Esophagus mucosa (tissue), 1 donor: ENCODE measurements at regions not wholly inside any gene's neighbourhood (a gene's known extent, or its start where the extent isn't known, plus 50 kb on each side); places are given as distances from the start of the nearest gene placed in this dataset.
"Not testable (repeated sequence)": the region's sequence is repeated elsewhere in the genome, so short reads cannot be mapped to it uniquely, and the experiment has no call there.

Experiments used
- ATAC-seq: fragments of 200-7000 bp; cut with Tn5 transposase; one replicate; pipeline ENCODE4 v1.9.1; 2020
- donor health status: DM: yes; HTN: yes; CAD: no.

DNA sequence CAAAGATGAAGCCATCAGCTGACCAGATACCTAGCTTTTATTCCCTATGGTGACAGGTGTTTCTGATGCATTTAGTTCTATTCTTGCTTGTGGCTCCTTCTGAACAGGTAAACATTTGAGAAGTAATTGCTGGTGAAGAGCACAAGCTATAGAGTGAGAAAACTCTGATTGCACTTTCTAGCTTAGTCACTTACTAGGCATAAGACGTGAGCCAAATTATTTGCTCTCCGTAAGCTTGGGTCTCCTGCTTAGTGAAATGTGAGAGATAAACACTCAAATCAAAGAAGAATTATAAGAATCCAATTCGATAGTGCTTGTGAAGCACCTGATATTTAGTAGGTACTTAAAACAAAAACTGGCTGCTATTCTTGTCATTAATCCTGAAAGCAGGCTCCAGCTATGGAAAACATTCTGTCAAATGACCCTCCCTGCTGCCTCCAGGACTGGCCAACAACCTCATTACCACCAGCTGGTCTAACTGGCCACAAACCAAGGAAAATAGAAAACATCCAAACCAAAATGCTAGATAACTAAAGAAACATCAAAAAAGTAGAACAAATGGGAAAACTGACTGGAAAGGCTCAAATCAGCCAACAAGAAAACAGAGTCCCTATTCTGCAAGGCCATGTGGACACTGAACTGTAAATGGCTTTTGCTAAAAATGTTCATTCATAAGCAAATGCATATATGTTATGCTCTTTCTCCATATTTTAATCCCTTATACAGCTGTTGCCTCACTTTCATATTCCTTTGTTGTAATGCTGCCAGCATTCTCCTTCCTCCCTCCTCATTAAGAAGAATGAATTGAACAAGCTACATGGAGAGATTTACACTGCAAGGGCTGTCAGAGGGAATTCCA lies 616.1 kb downstream of the DTWD2 start:
- ATAC-seq: no peak

DNA sequence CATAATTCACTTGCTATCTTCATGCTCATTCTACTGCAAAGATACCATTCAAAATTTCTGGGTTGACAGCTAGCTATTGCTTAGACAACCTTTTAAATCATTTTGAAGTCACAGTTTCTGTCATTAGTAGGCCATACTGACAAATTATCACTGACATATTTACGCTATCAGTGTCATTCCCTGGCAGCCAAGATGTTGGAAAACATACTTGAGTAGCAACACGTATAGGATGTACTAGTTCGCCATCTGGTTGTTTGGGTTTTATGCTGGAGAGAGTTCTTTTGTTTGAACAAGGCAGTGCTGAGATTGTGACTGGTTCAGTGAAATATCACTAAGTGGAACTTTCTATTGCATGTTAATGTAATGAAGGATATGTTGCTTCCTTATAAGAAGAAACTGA lies 621.9 kb downstream of the DTWD2 start:
- ATAC-seq: no peak

DNA sequence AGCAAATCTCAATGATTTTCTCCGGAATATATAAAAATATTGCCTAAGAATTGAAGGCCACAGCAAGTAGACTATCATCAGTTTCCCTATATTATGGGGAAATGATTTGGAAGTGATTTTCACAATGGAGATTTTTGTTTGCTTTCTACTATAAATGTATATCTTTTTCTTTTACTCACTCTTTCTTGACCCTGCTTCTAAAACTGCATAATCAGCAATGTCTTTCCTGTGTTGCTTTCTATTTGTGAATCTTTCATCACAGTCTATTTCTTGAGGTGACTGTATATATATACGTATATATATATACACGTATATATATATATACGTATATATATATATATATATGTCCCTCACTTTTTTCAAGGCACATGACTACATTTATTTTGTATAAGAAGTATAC lies 622.6 kb downstream of the DTWD2 start:
- ATAC-seq: no peak

DNA sequence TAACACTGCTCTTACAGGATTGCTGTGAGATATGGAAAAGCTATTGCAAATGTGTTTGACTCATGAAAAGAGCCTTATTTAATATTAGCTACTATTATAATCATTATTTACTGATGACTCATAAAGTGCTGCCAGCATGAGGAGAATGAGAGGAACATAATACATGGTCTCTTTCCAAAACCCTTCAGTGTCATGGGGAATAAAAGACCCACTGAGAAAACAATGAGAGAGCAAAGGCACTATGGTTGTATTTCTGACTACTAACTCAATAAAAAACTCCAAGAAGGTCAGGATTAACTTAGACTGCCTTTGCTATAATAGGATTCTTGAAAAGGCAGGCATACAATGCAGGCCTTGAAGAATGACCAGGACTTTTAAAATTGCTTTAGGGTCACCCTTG lies 633.5 kb downstream of the DTWD2 start:
- ATAC-seq: no peak

DNA sequence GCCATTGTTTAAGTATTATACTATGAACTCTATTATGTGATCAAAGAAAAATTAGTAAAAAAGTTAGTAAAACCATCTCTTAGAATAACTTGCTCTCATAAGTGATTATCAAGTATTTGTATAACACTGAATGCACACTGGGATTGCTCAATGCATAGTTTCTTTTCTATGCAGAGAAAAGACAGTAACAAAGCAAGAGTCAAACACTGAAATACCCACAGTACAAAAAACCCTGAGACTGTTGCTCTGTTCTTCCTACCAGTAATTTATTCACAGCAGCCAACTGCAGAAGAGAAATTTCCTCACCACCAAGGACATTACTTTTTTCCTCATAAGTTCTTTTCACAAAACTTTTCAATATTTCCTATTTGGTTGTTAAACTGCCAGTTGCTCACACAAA lies 634.4 kb downstream of the DTWD2 start:
- ATAC-seq: no peak

DNA sequence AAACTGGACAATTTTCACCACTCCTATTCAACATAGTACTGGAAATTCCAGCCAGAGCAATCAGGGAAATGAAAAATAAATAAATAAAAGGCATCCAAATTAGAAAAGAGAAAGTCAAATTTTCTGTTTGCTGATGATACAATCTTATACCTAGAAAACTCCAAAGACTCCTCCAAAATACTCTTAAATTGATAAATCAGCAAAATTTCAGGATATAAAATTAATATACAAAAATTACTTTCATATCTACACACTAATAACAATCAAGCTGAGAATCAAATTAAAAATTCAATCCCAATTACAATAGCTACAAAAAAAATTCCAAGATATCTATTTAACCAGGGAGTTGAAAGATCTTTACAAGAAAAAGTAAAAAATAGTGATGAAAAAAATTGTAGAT lies 651.9 kb downstream of the DTWD2 start:
- no peak for ATAC-seq

DNA sequence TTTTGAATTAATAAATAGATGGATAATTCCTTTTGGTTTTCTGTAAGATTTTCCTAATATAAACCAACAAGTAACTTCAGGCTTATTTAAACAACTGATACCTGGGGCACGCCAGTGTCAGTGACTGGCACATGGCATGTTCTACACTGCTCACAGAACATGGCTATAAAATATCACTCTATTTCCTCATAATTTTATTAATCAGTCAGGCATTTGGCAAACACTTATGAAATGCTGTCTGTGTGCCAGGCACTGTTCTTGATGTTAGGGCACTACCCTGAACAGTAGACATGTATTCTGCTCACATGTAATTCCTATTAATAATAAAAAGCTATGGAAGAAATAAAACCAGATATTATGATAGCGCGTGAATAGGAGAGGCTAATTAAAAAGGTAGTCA lies 661.0 kb downstream of the DTWD2 start:
- no peak for ATAC-seq

DNA sequence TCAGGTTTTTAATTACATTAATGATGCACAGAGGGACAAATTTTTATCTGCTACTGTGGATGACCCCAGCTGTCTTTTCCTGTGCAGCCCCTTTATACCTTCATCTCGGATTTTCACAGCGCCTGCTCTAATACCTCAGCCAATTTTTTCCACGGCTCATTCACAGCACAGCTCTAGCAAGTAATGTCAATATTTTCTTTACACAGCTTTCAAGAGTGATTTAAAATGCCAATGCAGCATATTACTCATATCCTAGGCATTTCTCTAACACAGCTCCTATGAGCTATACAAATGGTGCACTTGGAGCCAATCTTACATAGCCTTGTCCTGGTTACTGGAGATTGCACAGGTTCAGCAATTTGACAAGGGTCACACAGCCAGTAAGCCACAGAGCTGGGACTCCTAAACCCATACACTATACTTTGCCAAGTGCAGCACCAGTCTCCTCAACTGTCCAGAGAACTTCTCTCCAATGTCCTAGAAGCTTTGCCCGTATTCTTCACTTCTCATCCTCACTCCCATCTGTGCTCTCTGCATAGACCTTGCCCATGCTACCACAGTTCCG lies 661.8 kb downstream of the DTWD2 start:
- ATAC-seq: no peak

DNA sequence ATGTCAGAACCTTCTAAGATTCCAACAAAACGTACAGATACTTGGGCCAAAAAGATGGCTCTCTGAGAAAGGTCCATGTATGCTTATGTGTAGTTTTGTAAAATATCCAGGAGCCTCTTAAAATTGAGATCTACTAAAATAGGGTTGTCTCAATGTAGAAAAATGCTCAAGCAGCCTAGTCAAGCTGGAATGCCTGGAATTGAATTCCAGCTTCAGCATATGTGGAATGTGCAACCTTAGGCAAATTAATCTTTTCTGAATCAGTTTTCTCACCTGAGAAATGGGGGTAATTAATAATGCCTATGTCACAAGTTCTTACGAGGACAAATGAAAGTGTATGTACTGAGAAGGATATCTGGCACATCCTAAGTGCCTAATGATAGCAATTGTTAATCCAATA lies 662.4 kb downstream of the DTWD2 start:
- ATAC-seq: no peak

DNA sequence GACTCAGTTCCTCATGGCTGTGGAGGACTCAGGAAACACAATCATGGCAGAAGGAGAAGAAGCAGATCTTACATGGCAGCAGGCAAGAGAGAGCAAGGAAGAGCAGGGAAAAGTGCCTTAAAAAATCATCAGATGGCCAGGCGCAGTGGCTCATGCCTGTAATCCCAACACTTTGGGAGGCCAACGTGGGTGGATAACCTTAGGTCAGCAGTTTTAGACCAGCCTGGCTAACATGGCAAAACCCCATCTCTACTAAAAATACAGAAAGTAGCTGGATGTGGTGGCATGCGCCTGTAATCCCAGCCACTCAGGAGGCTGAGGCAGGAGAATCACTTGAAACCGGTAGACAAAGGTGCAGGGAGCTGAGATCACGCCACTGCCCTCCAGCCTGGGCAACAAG lies 664.6 kb downstream of the DTWD2 start:
- not testable (repeated sequence) for ATAC-seq

DNA sequence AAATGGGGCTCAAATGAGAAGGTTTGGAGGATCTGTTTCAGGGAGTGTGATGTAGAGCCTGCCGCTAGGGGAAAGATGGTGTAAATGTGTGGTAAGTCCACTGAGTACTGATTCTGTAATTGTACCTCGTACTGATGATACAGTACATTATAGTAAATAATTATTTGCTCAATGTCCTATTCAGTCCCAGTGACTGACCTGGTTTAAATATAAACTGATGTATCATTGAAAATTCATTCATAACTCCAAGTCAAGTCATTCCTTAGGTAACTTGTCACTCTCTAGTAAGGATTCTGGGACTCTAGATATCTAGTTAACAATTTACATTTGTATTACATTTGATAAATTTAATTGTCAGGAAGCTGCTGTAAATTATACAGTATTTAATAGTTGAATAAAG lies 667.3 kb downstream of the DTWD2 start:
- no peak for ATAC-seq

DNA sequence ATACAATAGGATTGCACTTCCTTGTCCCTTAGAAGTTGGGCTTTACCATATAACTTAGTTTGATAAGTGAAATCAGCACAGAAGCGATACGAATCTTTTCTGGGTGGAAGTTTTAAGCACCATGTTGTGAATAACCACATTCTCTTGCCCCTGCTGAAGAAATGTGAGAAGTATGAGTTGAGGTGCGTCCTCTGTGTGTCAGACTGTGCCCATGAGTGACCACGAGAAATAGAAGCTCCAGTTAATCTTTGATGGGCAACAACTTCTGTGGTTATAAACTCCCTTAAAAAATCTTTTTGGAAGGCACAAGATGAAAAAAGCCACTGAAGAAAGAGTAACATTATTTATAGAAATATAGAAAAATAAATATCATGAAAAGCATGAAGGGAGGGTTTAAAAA lies 668.2 kb downstream of the DTWD2 start:
- ATAC-seq: no peak

DNA sequence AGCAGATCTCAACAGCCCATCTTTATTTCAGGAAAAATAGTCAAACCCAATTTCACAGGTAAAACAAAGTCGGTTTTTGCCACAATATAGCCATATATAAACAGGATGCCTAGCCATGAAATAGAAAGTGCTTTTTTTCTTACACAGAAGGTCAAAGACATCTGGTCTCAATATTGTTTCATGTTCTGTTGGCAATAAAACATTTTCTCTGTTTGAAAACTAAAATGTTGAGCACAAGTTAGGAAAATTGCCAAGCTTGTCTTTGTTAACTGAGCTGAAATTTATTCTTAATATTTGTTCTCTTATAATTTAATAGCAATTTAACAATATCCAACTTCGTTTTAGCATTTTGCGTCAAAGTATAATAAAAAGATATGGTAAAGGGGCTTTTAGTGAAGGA lies 673.4 kb downstream of the DTWD2 start:
- no peak for ATAC-seq

DNA sequence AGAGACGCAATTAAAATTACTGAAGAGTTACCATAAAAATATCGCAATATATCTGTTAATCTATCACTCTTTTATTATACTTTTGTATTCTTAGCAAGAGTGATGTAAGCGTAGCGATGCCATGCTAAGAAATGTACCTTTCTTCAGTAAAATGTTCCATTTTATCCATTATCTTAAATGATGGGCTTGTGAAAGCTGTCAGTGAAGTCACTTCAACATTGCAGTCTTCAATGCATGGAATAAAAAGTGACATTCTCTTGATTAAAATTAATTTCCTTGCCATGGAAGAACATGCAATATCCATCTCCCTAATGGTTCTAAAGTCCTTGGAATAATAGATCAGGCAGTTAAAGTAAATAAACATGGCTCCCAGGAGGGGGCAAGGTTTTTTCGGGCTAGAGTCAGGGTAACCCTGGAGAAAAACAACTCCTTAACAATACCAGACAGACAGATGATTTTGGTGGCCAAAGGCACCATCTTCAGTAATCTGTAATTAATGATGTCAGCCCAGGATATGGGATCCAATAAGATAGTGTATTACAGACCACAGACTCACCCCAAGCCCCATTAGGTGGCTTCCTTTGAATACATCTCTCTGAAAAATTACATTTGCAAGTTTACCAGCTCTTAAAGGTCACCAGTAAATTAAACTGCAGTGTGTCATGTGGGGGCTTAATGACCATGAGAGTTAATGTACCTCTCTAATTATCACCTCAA lies 677.1 kb downstream of the DTWD2 start:
- no peak for ATAC-seq

DNA sequence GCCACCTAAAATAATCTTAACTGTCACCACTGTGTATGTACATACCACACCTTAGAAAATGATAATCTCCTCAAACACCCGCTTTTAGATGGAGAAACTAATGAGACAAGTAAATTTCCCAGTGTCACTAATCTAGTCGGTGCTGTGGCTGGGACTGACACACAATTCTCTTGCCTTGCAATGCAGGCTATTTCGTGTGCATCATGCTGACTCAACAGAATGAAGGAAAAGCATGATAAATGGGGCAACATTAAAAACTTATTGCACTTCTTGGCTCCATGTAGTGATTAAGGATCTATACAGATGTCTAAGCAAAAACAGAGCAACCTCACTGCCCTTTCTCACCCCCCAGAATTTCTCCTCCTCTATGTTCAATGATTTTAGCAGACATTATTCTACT lies 677.9 kb downstream of the DTWD2 start:
- no peak for ATAC-seq

DNA sequence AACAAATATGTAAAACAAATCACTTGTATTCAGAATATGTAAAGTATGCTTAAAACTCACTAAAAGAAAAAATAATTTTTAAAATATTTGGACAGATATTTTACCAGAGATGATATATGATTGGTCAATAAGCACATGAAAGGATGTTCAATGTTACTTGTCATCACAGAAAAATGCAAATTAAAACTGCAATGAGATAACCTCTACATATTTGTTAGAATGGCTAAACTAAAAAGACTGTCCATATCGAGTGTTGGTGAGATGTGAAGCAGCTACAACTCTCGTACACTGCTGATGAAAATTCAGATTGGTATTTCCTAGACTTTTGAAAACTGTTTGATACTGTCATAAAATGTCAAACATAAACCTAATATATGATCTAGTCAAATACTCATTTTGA lies 685.1 kb downstream of the DTWD2 start:
- ATAC-seq: no peak

DNA sequence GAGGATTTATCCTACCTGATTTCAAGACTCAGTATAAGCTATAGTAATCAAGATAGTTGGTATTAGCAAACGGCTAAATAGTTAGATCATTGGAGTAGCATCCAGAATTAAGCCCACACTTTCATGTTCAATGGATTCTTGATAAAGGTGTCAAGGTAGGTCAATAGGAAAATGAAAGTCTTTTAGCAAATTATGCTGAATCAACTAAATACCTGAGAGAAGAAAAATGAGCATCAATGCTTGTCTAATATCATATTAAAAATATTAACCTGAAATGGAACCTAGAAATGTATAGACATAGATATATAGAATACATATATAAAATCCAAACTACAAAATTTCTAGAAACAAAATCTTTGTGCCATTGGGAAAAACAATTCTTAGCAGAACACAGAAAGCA lies 685.6 kb downstream of the DTWD2 start:
- ATAC-seq: no peak

DNA sequence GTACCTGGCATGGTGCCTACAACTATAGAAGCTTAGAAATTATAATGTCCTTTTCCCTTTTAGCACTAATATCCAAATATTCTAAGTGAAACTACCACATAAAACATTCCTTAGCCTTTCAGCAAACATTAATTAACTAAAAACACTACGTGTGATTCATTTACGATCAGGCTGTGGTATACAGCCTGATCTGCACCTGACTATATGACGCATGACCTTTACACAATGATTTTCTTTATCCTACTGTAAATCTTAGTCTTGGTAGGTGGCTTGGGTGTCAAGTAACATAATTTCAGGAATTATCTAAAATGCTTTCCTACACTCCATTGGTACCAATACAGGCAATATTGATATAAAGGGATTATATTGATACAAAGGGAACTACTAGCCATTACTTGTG lies 686.7 kb downstream of the DTWD2 start:
- no peak for ATAC-seq

DNA sequence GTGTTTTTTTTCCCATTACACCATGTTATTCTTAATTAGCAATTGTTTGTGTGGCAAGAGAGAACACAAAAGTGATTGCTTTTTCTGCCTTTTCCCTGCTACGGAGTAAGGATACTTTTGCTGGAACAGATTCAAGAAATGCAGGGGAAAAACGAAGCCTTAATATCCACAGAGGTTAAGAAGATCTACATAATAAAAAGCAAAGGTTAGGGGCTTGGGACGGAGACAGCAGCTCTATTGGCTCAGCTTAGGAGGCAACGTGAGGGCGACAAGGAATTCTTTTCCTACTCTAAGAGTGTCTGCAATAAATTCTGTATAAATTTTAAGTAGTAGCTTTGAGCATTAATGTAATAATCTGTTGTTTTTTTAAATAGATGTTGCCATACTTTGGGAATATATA lies 693.3 kb downstream of the DTWD2 start:
- no peak for ATAC-seq

DNA sequence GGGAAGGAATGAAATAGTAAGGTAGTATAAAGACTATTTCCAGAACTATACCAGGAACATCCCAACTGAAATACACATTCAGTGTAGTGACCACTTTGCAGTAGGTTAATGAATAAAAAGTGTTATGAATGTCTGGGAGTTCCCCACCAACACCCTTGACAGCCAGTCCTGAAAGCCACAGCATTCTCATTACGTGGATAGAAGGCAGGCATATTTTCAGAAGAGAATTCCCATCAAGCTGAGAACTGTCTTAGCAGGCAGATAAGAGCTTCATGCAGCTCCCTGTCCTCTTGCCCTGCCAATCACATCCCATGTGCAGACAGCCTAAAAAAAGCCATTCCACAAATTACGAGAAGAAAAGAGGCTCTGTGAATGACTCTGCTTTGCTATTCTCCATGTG lies 695.0 kb downstream of the DTWD2 start:
- ATAC-seq: no peak

DNA sequence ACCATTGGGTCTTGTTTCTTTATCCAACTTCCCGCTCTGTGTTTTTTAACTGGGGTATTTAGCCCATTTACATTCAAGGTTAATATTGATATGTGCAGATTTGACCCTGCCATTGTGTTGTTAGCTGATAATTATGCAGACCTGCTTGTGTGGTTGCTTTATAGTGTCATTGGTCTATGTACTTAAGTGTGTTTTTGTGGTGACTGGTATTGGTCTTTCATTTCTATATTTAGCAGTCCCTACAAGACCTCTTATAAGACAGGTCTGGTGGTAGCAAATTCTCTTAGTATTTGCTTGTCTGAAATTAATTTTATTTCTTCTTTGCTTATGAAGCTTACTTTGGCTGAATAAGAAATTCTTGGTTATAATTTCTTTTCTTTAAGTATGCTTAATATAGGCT lies 698.1 kb downstream of the DTWD2 start:
- no peak for ATAC-seq

DNA sequence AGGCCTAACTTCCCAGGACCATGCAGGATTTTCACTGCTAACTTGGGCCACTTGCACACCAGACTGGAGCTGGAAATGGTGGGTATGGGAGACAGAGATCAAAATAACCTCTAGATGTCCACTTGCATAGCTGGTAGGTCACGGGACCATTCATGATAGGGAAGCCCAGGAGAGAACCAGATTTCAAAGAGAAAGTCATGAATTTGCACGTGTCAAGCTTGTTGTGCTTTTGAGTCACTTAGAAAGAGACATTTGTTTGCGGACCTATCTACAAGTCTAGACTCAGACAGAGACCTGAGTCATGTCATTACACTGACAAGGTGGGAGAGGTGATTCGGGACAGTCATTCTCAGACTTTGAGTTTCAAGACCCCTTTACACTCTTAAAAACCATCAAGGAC lies 704.1 kb downstream of the DTWD2 start:
- not testable (repeated sequence) for ATAC-seq

DNA sequence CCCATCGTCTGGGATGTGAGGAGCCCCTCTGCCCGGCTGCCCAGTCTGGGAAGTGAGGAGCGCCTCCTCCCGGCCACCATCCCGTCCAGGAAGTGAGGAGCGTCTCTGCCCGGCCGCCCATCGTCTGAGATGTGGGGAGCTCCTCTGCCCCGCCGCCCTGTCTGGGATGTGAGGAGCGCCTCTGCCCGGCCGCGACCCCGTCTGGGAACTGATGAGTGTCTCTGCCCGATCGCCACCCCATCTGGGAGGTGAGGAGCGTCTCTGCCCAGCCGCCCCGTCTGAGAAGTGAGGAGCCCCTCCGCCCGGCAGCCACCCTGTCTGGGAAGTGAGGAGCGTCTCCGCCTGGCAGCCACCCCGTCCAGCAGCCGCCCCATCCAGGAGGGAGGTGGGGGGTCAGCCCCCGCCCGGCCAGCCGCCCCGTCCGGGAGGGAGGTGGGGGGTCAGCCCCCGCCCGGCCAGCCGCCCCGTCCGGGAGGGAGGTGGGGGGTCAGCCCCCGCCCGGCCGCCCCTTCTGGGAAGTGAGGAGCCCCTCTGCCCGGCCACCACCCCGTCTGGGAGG lies 705.8 kb downstream of the DTWD2 start:
- not testable (repeated sequence) for ATAC-seq
